NCI-H748 (cell line): ENCODE measurements at regions not wholly inside any gene's neighbourhood (a gene's known extent, or its start where the extent isn't known, plus 50 kb on each side); places are given as distances from the start of the nearest gene placed in this dataset.
A peak's percentile ranks its signal among the peaks of the same experiment; 100 is the strongest.
"Not testable (repeated sequence)": the region's sequence is repeated elsewhere in the genome, so short reads cannot be mapped to it uniquely, and the experiment has no call there.

Source experiments
- DNase-seq: peaks from one replicate; lab custom pipeline; 2025; ENCODE audit not compliant: unreplicated experiment; lab: John Stamatoyannopoulos, UW

- DNase-seq = no peak
Measured at GRCh38 chr12:70069221-70070105, 173.8 kb upstream of the CNOT2 start.

- peak; percentile 11 for DNase-seq
Measured at GRCh38 chr12:70070494-70071007, 172.7 kb upstream of the CNOT2 start.

- DNase-seq = no peak
Measured at GRCh38 chr12:70074510-70074909, 168.7 kb upstream of the CNOT2 start.

DNA sequence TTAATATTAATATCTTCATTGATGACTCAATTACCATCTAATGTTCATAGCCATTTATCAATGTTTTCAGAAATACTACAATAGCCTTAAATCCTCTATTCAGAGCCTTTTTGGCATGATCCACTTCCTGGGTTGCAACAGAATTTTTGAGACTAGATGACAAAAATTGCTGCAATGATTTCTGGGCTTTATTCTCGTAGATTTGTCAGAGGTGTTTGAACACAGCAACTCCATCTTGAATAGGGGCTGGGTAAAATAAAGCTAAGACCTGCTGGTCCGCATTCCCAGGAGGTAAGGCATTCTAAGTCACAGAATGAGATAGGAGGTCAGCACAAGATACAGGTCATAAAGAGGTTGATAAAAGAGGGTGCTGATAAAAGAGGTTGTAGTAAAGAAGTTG, 165.8 kb upstream of the CNOT2 start:
- no peak for DNase-seq

GRCh38 chr12:70078161-70078560, 165.1 kb upstream of the CNOT2 start:
- no peak for DNase-seq

GRCh38 chr12:70080566-70080965, 162.7 kb upstream of the CNOT2 start:
- no peak for DNase-seq

DNA sequence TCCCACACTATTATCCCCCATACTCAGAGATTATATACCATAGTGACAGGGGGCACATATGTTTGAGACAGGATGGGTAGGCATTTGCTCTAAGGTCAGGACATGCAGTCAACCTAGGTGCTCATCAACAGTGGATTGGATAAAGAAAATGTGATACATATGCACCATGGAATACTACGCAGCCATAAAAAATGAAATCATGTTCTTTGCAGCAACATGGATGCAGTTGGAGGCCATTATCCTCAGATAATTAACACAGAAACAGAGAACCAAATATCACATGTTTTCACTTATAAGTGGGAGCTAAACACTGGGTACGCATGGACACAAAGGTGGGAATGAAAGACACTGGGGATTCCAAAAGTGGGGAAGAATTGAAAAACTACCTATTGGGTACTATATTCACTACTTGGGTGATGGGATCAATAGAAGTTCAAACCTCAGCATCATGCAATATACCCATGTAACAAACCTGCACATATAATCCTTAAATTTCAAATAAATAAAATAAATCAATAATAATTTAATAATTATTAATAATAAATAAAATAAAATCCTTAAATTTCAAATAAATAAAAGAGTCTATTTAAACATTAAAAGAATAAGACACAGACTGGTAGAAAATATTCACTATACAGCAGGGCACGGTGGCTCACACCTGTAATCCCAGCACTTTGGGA, 160.1 kb upstream of the CNOT2 start:
- DNase-seq = no peak

DNA sequence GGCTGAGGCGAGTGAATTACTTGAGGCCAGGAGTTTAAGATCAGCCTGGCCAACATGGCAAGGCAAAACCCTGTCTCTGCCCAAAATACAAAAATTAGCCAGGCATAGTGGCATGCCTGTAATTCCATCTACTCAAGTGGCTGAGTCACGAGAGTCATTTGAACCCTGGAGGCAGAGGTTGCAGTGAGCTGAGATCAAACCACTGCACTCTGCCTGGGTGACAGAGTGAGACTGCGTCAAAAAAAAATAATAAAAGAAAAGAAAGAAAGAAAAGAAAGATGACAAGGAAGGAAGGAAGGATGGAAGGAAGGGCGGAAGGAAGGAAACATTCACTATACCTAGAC, 159.6 kb upstream of the CNOT2 start:
- no peak for DNase-seq

GRCh38 chr12:70086372-70086771, 156.9 kb upstream of the CNOT2 start:
- not testable (repeated sequence) for DNase-seq

- DNase-seq = no peak
Measured at GRCh38 chr12:70091021-70091521, 152.2 kb upstream of the CNOT2 start.

DNA sequence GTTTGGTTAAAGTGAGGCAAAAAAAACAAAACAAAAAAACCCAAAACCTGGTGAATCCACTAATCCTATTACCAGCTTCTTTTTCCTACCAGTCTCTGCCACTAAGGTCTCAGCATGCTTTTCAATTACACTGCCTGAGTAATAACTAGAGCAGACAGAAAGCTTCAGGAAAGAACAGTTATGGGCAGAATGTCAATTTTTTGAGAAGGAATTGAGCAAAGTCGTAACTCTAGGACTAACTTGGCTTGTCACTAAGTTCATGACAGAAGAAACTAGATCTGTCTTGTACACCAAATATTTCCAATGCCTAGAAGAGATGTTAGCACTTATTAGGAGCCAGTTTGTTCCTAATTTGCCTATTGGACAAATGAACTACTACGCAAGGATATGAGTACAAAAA, 148.8 kb upstream of the CNOT2 start:
- no peak for DNase-seq

DNA sequence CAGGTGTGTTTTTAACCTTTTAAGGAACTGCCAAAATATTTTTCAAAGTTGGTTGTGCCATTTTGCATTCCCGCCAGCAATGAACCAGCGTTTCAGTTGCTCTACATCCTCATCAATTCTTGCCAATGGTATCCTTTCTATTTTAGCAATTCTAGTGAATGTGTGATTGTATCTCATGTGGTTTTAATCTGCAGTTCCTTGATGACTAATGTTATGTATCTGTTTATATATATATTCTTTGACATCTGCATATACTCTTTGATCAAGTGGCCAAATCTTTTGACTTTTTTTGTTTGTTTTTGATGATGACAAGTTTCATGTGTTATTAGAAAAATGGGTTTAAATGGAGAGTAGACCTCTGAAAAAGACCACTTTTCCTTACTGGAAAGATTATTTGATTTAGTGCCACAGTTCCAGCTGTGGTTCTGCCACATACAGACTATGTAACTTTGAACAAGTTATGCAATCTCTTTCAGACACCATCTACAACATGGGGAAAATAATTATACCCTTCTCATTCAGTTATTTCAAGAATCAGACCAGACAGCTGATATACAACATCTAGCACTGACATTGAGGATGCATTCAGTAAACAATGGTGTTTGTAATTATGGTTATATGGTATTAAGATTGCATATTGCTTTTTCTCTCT, 146.3 kb upstream of the CNOT2 start:
- no peak for DNase-seq

DNA sequence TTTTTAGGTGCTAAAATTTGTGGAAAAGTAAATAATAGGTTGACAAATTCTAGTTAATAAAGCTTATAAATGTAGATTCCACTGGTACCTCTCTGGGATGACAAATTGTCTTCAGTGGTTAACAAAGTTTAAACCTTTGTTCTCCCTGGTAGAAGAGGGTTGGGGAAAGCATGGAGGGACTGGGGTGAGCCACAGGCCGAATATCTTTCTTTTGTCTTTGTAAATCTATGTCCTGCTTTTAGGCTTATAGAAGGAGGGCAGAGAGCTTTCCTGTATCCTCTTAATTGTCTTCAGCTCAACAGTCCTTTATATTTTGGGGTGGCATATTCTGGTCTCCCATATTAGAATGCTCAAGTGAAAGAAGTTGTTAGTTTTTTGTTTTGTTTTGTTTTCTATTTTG, 142.2 kb upstream of the CNOT2 start:
- no peak for DNase-seq

- DNase-seq = no peak
Measured at GRCh38 chr12:70106347-70106746, 136.9 kb upstream of the CNOT2 start.

- DNase-seq = no peak
Measured at GRCh38 chr12:70110085-70110484, 133.1 kb upstream of the CNOT2 start.

DNA sequence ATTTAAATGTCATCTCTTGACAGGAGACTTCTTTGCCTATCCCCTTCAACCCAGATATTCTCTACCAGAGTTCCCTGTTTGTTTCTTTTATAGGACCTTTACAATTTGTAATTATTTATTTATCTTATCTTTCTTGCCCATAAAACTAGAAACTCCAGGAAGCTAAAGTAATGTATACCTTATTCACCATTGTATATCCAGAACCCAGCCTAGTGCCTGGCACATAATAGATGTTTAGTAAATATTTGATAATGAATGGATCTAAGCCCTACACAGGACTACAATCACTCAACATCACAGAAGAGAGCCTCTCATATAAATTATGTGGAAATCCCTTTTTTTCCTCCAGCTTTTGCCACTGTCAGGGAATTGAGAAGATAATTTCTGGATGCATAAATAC, 125.6 kb upstream of the CNOT2 start:
- DNase-seq = no peak

- DNase-seq = no peak
Measured at GRCh38 chr12:70120970-70121369, 122.3 kb upstream of the CNOT2 start.

- DNase-seq = no peak
Measured at GRCh38 chr12:70121562-70121961, 121.7 kb upstream of the CNOT2 start.

DNA sequence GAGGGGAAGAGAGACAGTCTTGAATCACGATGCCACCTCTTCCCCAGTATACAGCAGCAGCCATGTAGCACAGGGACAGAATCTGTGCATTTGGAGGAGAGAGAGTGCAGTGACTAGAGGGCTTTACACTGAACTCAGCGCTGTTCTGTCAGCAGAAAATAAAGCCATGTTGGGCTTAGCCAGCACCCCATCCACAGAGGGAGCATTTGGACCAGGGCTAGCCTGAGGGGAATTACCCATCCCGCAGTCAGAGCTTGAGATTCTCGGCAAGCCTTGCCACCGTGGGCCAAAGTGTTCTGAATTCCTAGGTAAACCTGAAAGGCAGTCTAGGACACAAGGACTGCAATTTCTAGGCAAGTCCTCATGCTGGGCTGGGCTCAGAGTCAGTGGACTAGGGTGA, 120.4 kb upstream of the CNOT2 start:
- DNase-seq = no peak

DNA sequence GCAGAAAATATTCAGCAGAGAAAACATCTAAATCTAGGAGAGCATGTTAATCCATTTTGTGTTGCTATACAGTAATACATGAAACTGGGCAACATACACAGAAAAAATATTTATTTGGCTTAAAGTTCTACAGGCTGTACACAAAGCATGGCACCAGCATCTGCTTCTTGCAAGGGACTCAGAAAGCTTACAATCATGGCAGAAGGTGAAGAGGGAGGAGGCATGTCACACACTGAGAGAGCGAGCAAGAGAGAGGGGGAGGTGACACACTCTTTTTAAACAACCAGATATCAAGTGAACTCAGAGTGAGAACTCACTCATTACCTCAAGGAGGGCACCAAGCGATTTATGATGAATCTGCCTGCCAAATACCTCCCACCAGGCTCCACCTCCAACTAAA, 94.2 kb upstream of the CNOT2 start:
- no peak for DNase-seq

GRCh38 chr12:70149665-70150064, 93.6 kb upstream of the CNOT2 start:
- no peak for DNase-seq

GRCh38 chr12:70150230-70150629, 93.0 kb upstream of the CNOT2 start:
- no peak for DNase-seq
